ENCODE measurements at regions not wholly inside any gene's neighbourhood (a gene's known extent, or its start where the extent isn't known, plus 50 kb on each side); places are given as distances from the start of the nearest gene placed in this dataset.
"Not testable (repeated sequence)": the region's sequence is repeated elsewhere in the genome, so short reads cannot be mapped to it uniquely, and the experiment has no call there.

- Mint-ChIP-seq H3K9me3 (no peaks in the 10 kb centered on the region), H3K4me1 (no peaks in the 10 kb centered on the region), H3K27ac (no peak overlapping the region), H3K36me3 (ENCODE audit: low read depth) (no peaks in the 10 kb centered on the region), H3K4me3 (no peak overlapping the region), H3K27me3 (no peaks in the 10 kb centered on the region)
- ATAC-seq (replicated peaks), result no peak
These were observed 230.8 kb upstream of the ANKRD50 start for GRCh38 chr4:124943145-124943889.

GRCh38 chr4:124941267-124941666, 228.7 kb upstream of the ANKRD50 start:
- H3K4me1 Mint-ChIP-seq, result no peaks in the 10 kb centered on the region
- no peak for ATAC-seq (replicated peaks)
- no peak overlapping the region for H3K4me3 Mint-ChIP-seq
- no peaks in the 10 kb centered on the region for H3K36me3 Mint-ChIP-seq (ENCODE audit: low read depth)
- H3K9me3 Mint-ChIP-seq, result peaks cover 3% of the 10 kb centered on the region
- H3K27me3 Mint-ChIP-seq, result no peaks in the 10 kb centered on the region
- H3K27ac Mint-ChIP-seq, result no peak overlapping the region

DNA sequence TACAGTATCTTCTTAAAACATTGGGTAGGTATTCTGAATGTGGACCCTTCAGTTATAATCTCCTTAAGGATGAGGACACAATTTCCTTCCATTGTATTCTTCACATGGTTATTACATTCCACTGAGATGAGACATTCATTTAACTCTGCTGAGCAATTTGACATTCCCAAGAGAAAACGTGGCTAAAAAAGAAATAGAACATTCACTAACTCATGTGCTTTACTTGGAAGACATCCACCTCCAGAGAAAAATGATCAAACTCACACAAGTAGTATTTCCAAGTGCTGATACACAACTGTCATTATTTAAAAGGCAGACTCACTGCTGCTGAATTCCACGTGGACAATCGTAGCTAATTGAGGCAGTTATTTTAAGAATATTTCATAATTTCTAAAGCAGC, 227.9 kb upstream of the ANKRD50 start:
- no peaks in the 10 kb centered on the region for H3K36me3 Mint-ChIP-seq (ENCODE audit: low read depth)
- H3K4me3 Mint-ChIP-seq, result no peak overlapping the region
- H3K27ac Mint-ChIP-seq, result no peak overlapping the region
- no peaks in the 10 kb centered on the region for H3K27me3 Mint-ChIP-seq
- no peaks in the 10 kb centered on the region for H3K4me1 Mint-ChIP-seq
- ATAC-seq (replicated peaks), result no peak
- peaks cover 3% of the 10 kb centered on the region for H3K9me3 Mint-ChIP-seq

DNA sequence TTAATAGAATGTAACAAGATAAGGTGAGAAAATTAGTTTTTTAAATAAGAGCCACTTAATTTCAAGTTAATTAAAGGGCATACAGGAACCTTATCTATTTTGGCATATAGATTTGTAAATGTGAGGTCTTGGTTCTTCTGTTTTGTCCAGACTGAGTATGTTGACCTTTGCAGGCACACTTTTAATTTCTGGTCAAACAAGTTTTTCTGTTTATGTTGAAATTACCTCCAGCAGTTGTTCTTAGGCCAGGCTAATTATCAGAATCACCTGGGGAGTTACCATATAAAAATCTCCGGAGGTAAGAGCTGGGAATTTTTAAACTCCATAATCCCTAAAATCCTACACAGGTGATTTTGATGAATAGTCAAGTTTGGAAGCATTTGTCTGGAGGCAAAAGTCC, 227.4 kb upstream of the ANKRD50 start:
- Mint-ChIP-seq H3K4me3 (no peak overlapping the region), H3K27ac (no peak overlapping the region), H3K9me3 (peaks cover 3% of the 10 kb centered on the region), H3K4me1 (no peaks in the 10 kb centered on the region), H3K36me3 (ENCODE audit: low read depth) (no peaks in the 10 kb centered on the region), H3K27me3 (no peaks in the 10 kb centered on the region)
- ATAC-seq (replicated peaks), result no peak

GRCh38 chr4:124938836-124939235, 226.3 kb upstream of the ANKRD50 start:
- H3K4me3 Mint-ChIP-seq, result no peak overlapping the region
- H3K27ac Mint-ChIP-seq, result no peak overlapping the region
- H3K36me3 Mint-ChIP-seq (ENCODE audit: low read depth), result no peaks in the 10 kb centered on the region

GRCh38 chr4:124937993-124938392, 225.5 kb upstream of the ANKRD50 start:
- no peaks in the 10 kb centered on the region for H3K27me3 Mint-ChIP-seq
- H3K27ac Mint-ChIP-seq, result no peak overlapping the region
- no peak for ATAC-seq (replicated peaks)
- H3K4me1 Mint-ChIP-seq, result no peaks in the 10 kb centered on the region
- H3K9me3 Mint-ChIP-seq, result peaks cover 3% of the 10 kb centered on the region
- H3K4me3 Mint-ChIP-seq, result no peak overlapping the region
- H3K36me3 Mint-ChIP-seq (ENCODE audit: low read depth), result no peaks in the 10 kb centered on the region

More at GRCh38 chr4:124938836-124939235, 226.3 kb upstream of the ANKRD50 start:
- ATAC-seq (replicated peaks), result no peak
- H3K4me1 Mint-ChIP-seq, result no peaks in the 10 kb centered on the region
- peaks cover 3% of the 10 kb centered on the region for H3K9me3 Mint-ChIP-seq
- no peaks in the 10 kb centered on the region for H3K27me3 Mint-ChIP-seq

- no peak for ATAC-seq (replicated peaks)
- no peaks in the 10 kb centered on the region for H3K36me3 Mint-ChIP-seq (ENCODE audit: low read depth)
- no peaks in the 10 kb centered on the region for H3K4me1 Mint-ChIP-seq
- H3K9me3 Mint-ChIP-seq, result peaks cover 3% of the 10 kb centered on the region
- H3K27me3 Mint-ChIP-seq, result no peaks in the 10 kb centered on the region
- no peak overlapping the region for H3K4me3 Mint-ChIP-seq
- H3K27ac Mint-ChIP-seq, result no peak overlapping the region
These were observed 223.9 kb upstream of the ANKRD50 start for GRCh38 chr4:124936427-124936826.

GRCh38 chr4:124934916-124935315, 222.4 kb upstream of the ANKRD50 start:
- no peak overlapping the region for H3K4me3 Mint-ChIP-seq
- no peaks in the 10 kb centered on the region for H3K27me3 Mint-ChIP-seq
- no peaks in the 10 kb centered on the region for H3K4me1 Mint-ChIP-seq
- H3K27ac Mint-ChIP-seq, result no peak overlapping the region
- no peaks in the 10 kb centered on the region for H3K36me3 Mint-ChIP-seq (ENCODE audit: low read depth)
- ATAC-seq (replicated peaks), result no peak
- H3K9me3 Mint-ChIP-seq, result peaks cover 3% of the 10 kb centered on the region

- Mint-ChIP-seq H3K27me3 (no peaks in the 10 kb centered on the region), H3K4me1 (no peaks in the 10 kb centered on the region), H3K9me3 (peaks cover 3% of the 10 kb centered on the region), H3K36me3 (ENCODE audit: low read depth) (no peaks in the 10 kb centered on the region), H3K4me3 (no peak overlapping the region), H3K27ac (no peak overlapping the region)
- no peak for ATAC-seq (replicated peaks)
These were observed 221.0 kb upstream of the ANKRD50 start for GRCh38 chr4:124933521-124933920.

DNA sequence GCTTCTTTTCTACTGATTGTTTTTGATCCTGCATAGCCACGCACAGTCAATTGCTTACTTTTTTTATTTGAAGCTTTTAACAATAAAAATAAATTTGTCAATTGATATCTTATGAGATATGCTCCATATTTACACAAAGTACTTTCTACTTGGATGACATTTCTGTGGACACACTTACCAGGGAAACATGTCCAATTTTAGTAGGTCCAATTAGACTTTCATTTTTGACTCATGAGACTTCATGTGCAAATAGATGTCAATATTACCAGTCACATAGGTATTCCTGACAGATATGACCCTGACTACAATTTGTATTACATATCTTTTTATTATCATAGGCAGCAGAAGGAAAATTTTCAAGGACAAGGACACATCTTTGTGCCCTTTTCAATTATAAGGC, 219.9 kb upstream of the ANKRD50 start:
- Mint-ChIP-seq H3K27ac (no peak overlapping the region), H3K36me3 (ENCODE audit: low read depth) (no peaks in the 10 kb centered on the region), H3K4me1 (no peaks in the 10 kb centered on the region), H3K9me3 (peaks cover 2% of the 10 kb centered on the region), H3K27me3 (no peaks in the 10 kb centered on the region), H3K4me3 (no peak overlapping the region)
- no peak for ATAC-seq (replicated peaks)

DNA sequence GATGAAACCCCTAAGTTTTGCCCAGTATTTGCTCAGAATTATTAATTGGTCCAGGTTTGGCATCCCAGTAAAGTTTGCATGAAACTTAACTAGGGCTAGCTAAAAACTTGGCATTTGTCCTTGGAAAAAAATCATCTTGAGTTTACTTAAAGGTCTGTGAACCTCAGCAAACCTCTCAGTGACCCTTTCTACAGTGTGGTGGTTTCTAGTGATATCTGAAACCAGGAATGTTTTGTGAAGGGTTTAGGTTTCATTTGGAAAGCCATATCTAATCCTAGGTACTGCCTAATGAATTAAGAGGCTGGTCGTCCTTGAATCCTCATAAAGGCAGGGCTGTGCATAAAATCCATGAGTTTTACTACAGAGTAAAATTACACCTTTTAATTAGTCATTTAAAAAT, 218.5 kb upstream of the ANKRD50 start:
- ATAC-seq (replicated peaks), result no peak
- Mint-ChIP-seq H3K4me1 (no peaks in the 10 kb centered on the region), H3K36me3 (ENCODE audit: low read depth) (no peaks in the 10 kb centered on the region), H3K27ac (no peak overlapping the region), H3K9me3 (no peaks in the 10 kb centered on the region), H3K4me3 (no peak overlapping the region), H3K27me3 (no peaks in the 10 kb centered on the region)

DNA sequence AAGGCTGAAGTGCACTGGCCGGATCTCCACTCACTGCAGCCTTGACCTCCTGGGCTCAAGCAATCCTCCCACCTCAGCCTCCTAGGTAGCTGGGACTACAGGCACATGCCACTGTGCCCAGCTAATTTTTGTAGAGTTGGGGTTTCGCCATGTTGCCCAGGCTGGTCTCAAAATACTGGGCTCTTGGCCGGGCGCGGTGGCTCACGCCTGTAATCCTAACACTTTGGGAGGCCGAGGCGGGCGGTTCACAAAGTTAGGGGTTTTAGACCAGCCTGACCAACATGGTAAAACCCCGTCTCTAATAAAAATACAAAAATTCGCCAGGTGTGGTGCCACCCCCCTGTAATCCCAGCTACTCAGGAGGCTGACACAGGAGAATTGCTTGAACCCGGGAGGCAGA, 210.2 kb upstream of the ANKRD50 start:
- H3K4me1 Mint-ChIP-seq; H3K27me3 Mint-ChIP-seq; H3K9me3 Mint-ChIP-seq; ATAC-seq (replicated peaks); H3K27ac Mint-ChIP-seq; H3K36me3 Mint-ChIP-seq (ENCODE audit: low read depth); H3K4me3 Mint-ChIP-seq: not testable (repeated sequence)

DNA sequence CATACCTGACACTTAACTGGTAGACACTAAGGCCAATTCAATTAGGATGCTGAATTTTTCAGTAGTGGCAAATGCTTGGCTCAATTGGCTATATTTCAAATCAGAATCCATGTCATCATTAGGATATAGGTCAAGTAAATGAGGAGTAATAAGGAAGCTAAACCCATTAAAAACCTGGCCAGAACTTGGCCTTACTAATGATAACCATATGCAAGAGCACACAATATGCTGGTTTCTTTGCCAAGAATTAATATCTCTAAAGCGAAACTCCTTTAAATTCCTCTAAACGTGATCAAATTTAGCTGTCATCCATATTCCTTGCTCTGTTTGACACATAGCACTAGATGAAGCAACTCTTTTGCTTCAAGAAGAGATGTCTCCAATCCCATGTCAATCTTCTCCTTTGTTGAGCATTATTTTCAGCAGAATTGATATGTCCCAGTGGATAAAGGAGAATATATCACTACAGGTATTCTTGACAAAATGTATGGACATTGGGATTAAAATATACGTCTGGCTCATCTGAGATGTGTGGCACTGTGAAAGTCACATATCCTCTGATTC, 206.1 kb upstream of the ANKRD50 start:
- Mint-ChIP-seq H3K27me3 (no peaks in the 10 kb centered on the region), H3K4me3 (no peak overlapping the region)

GRCh38 chr4:124915073-124915472, 202.5 kb upstream of the ANKRD50 start:
- Mint-ChIP-seq H3K27me3 (no peaks in the 10 kb centered on the region), H3K4me1 (no peaks in the 10 kb centered on the region), H3K4me3 (no peak overlapping the region), H3K27ac (no peak overlapping the region), H3K36me3 (ENCODE audit: low read depth) (no peaks in the 10 kb centered on the region), H3K9me3 (peaks cover 8% of the 10 kb centered on the region)
- ATAC-seq (replicated peaks), result no peak

More for the DNA sequence above, 206.1 kb upstream of the ANKRD50 start:
- Mint-ChIP-seq H3K9me3 (no peaks in the 10 kb centered on the region), H3K36me3 (ENCODE audit: low read depth) (no peaks in the 10 kb centered on the region), H3K27ac (no peak overlapping the region), H3K4me1 (no peaks in the 10 kb centered on the region)
- ATAC-seq (replicated peaks), result no peak

GRCh38 chr4:124913237-124913636, 200.7 kb upstream of the ANKRD50 start:
- no peak for ATAC-seq (replicated peaks)
- Mint-ChIP-seq H3K36me3 (ENCODE audit: low read depth) (no peaks in the 10 kb centered on the region), H3K9me3 (peaks cover 8% of the 10 kb centered on the region), H3K27me3 (no peaks in the 10 kb centered on the region), H3K4me3 (no peak overlapping the region), H3K27ac (no peak overlapping the region), H3K4me1 (no peaks in the 10 kb centered on the region)
